Testis (tissue), 2 donors: ENCODE measurements at regions not wholly inside any gene's neighbourhood (a gene's known extent, or its start where the extent isn't known, plus 50 kb on each side); places are given as distances from the start of the nearest gene placed in this dataset.
A peak's percentile ranks its signal among the peaks of the same experiment; 100 is the strongest.

Experiments
- DNase-seq: peaks from one replicate; pipeline ENCODE4 v3.0.0-alpha.2; 2019
- H3K27ac ChIP-seq, 2 donors: fragments of 200-600 bp; sonication (generic); one replicate each; pipeline ENCODE4 v1.5.1; 2019
- H3K27me3 ChIP-seq: fragments of 200-600 bp; sonication (generic); one replicate; pipeline ENCODE4 v1.5.1; 2019
- H3K36me3 ChIP-seq: fragments of 200-600 bp; sonication (generic); one replicate; pipeline ENCODE4 v1.5.1; 2017; ENCODE audit warnings: low read depth; ENCODE audit errors: missing control alignments
- H3K4me1 ChIP-seq: fragments of 200-600 bp; sonication (generic); one replicate; pipeline ENCODE4 v1.5.1; 2019
- H3K4me3 ChIP-seq, 2 donors: fragments of 200-600 bp; sonication (generic); one replicate each; pipeline ENCODE4 v1.5.1; 2017 to 2019
- H3K9me3 ChIP-seq: fragments of 200-600 bp; sonication (generic); one replicate; pipeline ENCODE4 v1.5.1; 2017
- POLR2A ChIP-seq: fragments of 450-650 bp; IDR thresholded peaks from one replicate; pipeline ENCODE4 v1.6.1; 2017; ENCODE audit warnings: antibody characterized with exemption, mild to moderate bottlenecking, moderate library complexity
- WGBS, 2 donors: methylation state at CpG; one replicate each; pipeline ENCODE4 v1.1.5; 2018; 5-methylcytosine and 5-hydroxymethylcytosine counted together
- intact Hi-C: fragments of 100-400 bp; cut with DNase I; formaldehyde crosslinking; loops from one replicate; pipeline ENCODE4 v1.15.1; 2023; ENCODE audit warnings: low total_unique reads
- TF ChIP-seq, protein P1 (sequence below), 3 experiments: fragments of 450-650 bp in 2 of 3; fragments of 200-600 bp in 1 of 3; sonication (generic) in 1 of 3; IDR thresholded peaks; one replicate each; pipeline ENCODE4 v1.5.1; 2016 to 2019; ENCODE audit warnings: antibody characterized with exemption in 3 of 3, mild to moderate bottlenecking in 2 of 3, moderate library complexity in 1 of 3

DNA sequence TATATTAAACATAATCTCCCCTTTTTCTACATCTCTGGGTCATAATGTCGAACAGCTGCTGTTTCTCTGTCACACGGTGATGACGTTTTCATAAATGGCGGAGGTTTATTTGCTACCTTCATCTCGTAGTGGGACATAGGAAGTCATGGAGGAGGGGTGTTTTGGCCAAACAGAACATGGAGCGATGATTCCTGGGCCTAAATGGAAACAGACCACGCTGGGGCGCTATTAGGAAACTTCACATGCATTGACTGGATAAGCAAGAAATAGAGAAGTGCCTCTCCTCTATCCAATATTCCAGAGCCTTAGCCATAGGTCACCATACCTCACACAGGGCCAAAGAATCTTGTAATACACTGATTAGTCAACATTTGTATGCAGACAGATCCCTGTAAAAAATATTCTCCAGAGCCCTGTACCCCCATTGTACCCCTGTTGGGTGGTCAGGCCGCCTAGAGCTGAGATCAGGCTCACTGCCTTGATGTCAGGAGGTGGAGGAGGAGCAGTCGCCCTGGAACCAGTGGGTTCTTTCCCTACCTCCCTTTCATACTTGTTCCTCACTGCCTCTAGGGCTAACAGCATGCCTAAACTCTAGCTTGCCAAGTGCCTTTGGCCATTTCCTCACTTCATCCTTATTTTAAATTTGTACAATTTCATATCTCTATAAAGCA, 77.8 kb upstream of the SPIN1 start:
- peak overlapping the region in 1 of 2 donors; percentile 1 for H3K4me3 ChIP-seq
- H3K36me3 ChIP-seq: no peaks in the 10 kb centered on the region
- TF ChIP-seq POLR2A: no peak
- TF ChIP-seq, protein P1, sequence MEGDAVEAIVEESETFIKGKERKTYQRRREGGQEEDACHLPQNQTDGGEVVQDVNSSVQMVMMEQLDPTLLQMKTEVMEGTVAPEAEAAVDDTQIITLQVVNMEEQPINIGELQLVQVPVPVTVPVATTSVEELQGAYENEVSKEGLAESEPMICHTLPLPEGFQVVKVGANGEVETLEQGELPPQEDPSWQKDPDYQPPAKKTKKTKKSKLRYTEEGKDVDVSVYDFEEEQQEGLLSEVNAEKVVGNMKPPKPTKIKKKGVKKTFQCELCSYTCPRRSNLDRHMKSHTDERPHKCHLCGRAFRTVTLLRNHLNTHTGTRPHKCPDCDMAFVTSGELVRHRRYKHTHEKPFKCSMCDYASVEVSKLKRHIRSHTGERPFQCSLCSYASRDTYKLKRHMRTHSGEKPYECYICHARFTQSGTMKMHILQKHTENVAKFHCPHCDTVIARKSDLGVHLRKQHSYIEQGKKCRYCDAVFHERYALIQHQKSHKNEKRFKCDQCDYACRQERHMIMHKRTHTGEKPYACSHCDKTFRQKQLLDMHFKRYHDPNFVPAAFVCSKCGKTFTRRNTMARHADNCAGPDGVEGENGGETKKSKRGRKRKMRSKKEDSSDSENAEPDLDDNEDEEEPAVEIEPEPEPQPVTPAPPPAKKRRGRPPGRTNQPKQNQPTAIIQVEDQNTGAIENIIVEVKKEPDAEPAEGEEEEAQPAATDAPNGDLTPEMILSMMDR (IDR thresholded peaks at IDR 0.05): no peak
- peak overlapping the region in 1 of 2 donors; percentile 15 for H3K27ac ChIP-seq
- peak; percentile 51 for DNase-seq
- intact Hi-C loops: no loop called here
- H3K9me3 ChIP-seq: no peaks in the 10 kb centered on the region
- no peaks in the 10 kb centered on the region for H3K27me3 ChIP-seq
- H3K4me1 ChIP-seq: no peaks in the 10 kb centered on the region
- WGBS, 2 donors: 56 to 69% methylated on average over 10 of the region's 10 CpGs

DNA sequence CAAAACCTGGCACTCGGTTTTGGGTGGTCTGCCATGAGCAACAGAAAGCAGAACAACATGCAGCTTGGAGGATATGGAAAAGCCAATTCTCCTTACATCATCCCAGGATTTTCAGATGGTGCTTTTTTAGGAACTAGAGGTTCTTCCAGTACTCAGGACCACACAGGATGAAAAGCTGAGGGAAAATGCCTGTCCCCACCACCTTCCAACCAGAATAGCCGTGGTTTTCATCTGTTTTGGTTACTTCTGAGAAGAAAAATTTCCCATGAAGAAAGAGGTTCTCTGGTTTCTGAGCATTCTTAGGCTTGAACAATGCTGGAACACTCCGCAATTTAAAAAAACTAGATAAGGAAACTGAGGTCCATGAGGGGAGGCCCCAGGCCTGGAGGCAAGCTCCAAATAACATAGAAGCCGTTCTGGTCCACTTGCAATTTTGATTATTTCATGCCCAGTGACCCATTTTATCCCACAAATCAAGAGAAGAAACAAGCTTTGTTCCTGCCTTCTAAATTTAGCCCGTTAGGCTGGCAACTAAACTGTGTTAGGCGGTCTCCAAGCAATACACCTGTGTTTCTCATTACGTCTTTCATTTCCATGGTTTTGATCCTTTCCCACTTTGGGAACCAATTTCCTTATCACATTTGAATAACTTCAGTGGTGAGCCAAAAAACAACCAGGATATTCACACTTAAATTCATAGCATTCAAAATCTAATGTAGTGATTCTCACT, 79.2 kb upstream of the SPIN1 start:
- Histone ChIP-seq H3K9me3 (no peaks in the 10 kb centered on the region), H3K27me3 (no peaks in the 10 kb centered on the region), H3K36me3 (no peaks in the 10 kb centered on the region), H3K27ac (no peak overlapping the region), H3K4me3 (no peak overlapping the region), H3K4me1 (no peaks in the 10 kb centered on the region)
- intact Hi-C loops: no loop called here
- WGBS, 2 donors: 69 to 71% methylated on average over 7 of the region's 7 CpGs
- TF ChIP-seq, protein P1 (IDR thresholded peaks at IDR 0.05): no peak
- no peak for TF ChIP-seq POLR2A
- no peak for DNase-seq

DNA sequence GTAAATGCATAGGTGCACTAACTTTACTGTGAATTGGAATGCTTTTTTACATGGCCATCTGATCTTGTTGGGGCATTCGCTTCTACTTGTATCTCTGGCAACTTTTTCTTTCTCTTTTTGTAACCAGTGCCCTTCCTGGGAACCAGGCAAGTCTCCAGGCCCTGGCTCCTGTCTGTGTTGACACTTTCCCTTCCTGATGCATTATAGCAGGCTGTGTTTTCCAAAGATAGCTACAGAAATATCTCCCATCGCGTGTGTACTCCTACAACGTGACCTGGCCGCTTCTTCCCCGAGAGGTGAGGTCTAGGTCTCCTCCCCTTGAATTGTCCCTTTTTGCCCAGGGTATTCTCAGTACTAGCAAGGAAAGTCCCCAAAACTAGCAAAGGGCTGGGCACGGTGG, 81.1 kb upstream of the SPIN1 start:
- no peak overlapping the region for H3K27ac ChIP-seq
- H3K4me1 ChIP-seq: no peaks in the 10 kb centered on the region
- intact Hi-C loops: no loop called here
- H3K27me3 ChIP-seq: no peaks in the 10 kb centered on the region
- DNase-seq: no peak
- H3K4me3 ChIP-seq: no peak overlapping the region
- H3K36me3 ChIP-seq: no peaks in the 10 kb centered on the region
- no peaks in the 10 kb centered on the region for H3K9me3 ChIP-seq
- 73 to 80% methylated on average over 7 of the region's 7 CpGs for whole genome bisulfite sequencing, 2 donors
- TF ChIP-seq POLR2A: no peak
- TF ChIP-seq, protein P1 (IDR thresholded peaks at IDR 0.05): no peak

DNA sequence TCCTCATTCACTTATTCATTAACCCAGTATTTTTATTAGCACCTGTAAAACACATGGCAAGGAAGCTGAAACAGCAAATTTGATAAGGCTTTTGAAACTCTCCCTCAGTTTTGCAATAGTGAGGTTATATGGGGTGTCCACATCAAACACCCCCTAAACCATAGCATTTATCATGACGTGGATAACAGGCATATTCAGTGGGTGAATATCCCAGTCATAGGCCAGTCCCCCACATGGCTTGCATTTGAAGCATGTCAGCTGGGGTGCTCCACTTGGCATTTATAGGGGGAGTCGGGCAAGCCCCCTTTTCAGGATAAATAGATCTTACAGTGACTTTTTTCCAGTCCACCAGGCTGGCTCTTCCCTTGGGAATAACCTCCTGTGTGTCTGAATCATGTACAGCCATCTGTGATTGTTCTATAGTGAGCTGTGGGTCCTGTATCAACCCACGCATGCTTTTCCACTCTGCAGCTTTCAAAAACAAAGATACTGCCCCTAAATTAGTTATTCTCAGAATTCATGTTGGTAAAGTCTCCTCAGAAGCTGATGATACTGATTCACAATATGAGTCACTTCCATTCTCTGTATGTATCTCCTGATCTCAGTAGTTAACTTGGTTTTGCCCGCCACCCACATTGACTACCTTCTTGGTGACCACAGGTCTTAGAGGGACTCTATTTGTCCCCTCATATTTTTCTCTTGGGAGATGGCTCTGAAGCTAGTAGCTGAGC, 84.4 kb upstream of the SPIN1 start:
- DNase-seq: no peak
- H3K27ac ChIP-seq: no peak overlapping the region
- 79 to 82% methylated on average over 4 of the region's 4 CpGs for WGBS, 2 donors
- no peaks in the 10 kb centered on the region for H3K4me1 ChIP-seq
- no peaks in the 10 kb centered on the region for H3K36me3 ChIP-seq
- H3K27me3 ChIP-seq: no peaks in the 10 kb centered on the region
- H3K4me3 ChIP-seq: no peak overlapping the region
- intact Hi-C loops: no loop called here
- no peak for TF ChIP-seq POLR2A
- TF ChIP-seq, protein P1 (IDR thresholded peaks at IDR 0.05): no peak
- no peaks in the 10 kb centered on the region for H3K9me3 ChIP-seq
